ENCODE measurements at regions not wholly inside any gene's neighbourhood (a gene's known extent, or its start where the extent isn't known, plus 50 kb on each side); places are given as distances from the start of the nearest gene placed in this dataset.

DNA sequence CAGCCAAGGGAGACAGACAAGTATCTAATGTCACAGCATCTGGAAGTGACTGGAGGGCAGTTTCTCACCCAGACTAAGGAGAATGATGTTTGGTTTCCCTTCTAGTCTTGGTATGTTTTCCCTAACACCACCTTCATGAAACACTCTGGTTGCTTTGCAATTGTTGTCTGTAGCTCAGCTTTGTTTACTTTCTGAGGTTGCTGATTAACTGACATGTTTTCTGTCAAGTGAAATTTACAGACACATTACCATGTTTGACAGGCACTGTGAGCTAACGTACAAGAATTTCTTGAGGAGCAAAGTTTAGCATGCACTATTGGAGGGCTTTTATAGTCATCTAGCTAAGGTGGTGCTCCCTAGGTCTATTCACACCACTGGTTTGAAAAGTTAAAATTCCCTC lies 131.6 kb upstream of the NECTIN3 start:
- TF ChIP-seq SP1 (IDR thresholded peaks at IDR 0.05) (no peak), L3MBTL2 (conservative IDR thresholded peaks at IDR 0.05) (no peak), FOXK2 (IDR thresholded peaks at IDR 0.05) (no peak), BHLHE40 (IDR thresholded peaks at IDR 0.05; ENCODE audit: borderline replicate concordance) (no peak), FOXA1 (IDR thresholded peaks at IDR 0.05) (no peak), HDGF (IDR thresholded peaks at IDR 0.05; ENCODE audit: borderline replicate concordance) (no peak), NFRKB (IDR thresholded peaks at IDR 0.05) (no peak), SUZ12 (IDR thresholded peaks at IDR 0.05) (no peak), LEF1 (IDR thresholded peaks at IDR 0.05; ENCODE audit: borderline replicate concordance) (no peak), TARDBP (IDR thresholded peaks at IDR 0.05) (no peak), CTBP1 (IDR thresholded peaks at IDR 0.05; ENCODE audit: borderline replicate concordance) (no peak)
- TF ChIP-seq, protein P1, sequence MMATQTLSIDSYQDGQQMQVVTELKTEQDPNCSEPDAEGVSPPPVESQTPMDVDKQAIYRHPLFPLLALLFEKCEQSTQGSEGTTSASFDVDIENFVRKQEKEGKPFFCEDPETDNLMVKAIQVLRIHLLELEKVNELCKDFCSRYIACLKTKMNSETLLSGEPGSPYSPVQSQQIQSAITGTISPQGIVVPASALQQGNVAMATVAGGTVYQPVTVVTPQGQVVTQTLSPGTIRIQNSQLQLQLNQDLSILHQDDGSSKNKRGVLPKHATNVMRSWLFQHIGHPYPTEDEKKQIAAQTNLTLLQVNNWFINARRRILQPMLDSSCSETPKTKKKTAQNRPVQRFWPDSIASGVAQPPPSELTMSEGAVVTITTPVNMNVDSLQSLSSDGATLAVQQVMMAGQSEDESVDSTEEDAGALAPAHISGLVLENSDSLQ (IDR thresholded peaks at IDR 0.05): no peak

Measured in HEK293T (cell line).